Heart right ventricle (tissue), 16 donors: ENCODE measurements at regions not wholly inside any gene's neighbourhood (a gene's known extent, or its start where the extent isn't known, plus 50 kb on each side); places are given as distances from the start of the nearest gene placed in this dataset.

Experiments
- ATAC-seq, 8 donors: fragments of 200-7000 bp; cut with Tn5 transposase; one replicate each; pipeline ENCODE4 v1.9.1; 2020; ENCODE audit warnings: mild to moderate bottlenecking in 8 of 8, moderate library complexity in 8 of 8, moderate number of reproducible peaks in 1 of 8
- DNase-seq, 2 donors: peaks; one replicate each; pipeline ENCODE4 v3.0.0-alpha.2; 2020
- H3K27ac ChIP-seq, 10 donors: fragments of 200-600 bp; sonication (generic) in 2 of 10; one replicate each; pipeline versions ENCODE4 v1.5.0 to v1.8.0; 2020 to 2022; ENCODE audit warnings: mild to moderate bottlenecking in 3 of 10
- H3K27me3 ChIP-seq, 7 donors: fragments of 200-600 bp; one replicate each; pipeline ENCODE4 v1.8.0; 2021 to 2022; ENCODE audit warnings: mild to moderate bottlenecking in 2 of 7
- H3K36me3 ChIP-seq, 9 donors: fragments of 200-600 bp; sonication (generic) in 1 of 9; one replicate each; pipeline versions ENCODE4 v1.5.0 to v1.8.0; 2020 to 2022; ENCODE audit warnings: mild to moderate bottlenecking in 2 of 9
- H3K4me1 ChIP-seq, 9 donors: fragments of 200-600 bp; sonication (generic) in 1 of 9; one replicate each; pipeline versions ENCODE4 v1.5.0 to v1.8.0; 2020 to 2022; ENCODE audit warnings: mild to moderate bottlenecking in 4 of 9
- H3K4me3 ChIP-seq, 10 donors: fragments of 200-600 bp; sonication (generic) in 2 of 10; one replicate each; pipeline versions ENCODE4 v1.5.0 to v1.8.0; 2020 to 2022; ENCODE audit warnings: mild to moderate bottlenecking in 7 of 10, moderate library complexity in 2 of 10
- H3K9me3 ChIP-seq, 11 donors: fragments of 200-600 bp in 10 of 11; sonication (generic) in 2 of 11; one replicate each; pipeline versions ENCODE4 v1.5.0 to v1.8.0; 2013 to 2022; ENCODE audit warnings: mild to moderate bottlenecking in 2 of 11, control low read depth in 1 of 11, moderate library complexity in 1 of 11
- CTCF ChIP-seq, 9 donors: fragments of 200-600 bp; sonication (generic) in 2 of 9; IDR thresholded peaks; one replicate each; pipeline versions ENCODE4 v1.5.0 to v1.8.0; 2021 to 2022; ENCODE audit warnings: antibody characterized with exemption in 9 of 9, mild to moderate bottlenecking in 5 of 9, moderate library complexity in 1 of 9
- WGBS, 2 donors: extraction: QIAGEN DNeasy Blood & Tissue Kit; methylation state at CpG; one replicate each; pipeline ENCODE4 v1.1.7; 2013; ENCODE audit warnings: inconsistent platforms in 1 of 2; 5-methylcytosine and 5-hydroxymethylcytosine counted together
- intact Hi-C, 10 donors: fragments of 100-400 bp; cut with DNase I; formaldehyde crosslinking; loops; one replicate each; pipeline versions ENCODE4 v1.11.1 to v1.14.2; 2022
- donor health status: Arrhythmogenic right ventricular cardiomyopathy.
- donor health status: ischemic (EF 13 %, LVEDD 7.1; RV severe dilation, severe dysfunction).
- donor health status: healthy with polysubstance abuse.
- donor health status: DM: no; HTN: yes; CAD: no.
- donor health status: DM: no; HTN: no; CAD: no.
- donor health status: ischemic (EF 25% LVEDD 6.9; RV normal size, moderate dysfunction).
- donor health status: ischemic (EF 25% LVEDD 5.7; RV mildly dilated, moderate dysfunction).
- donor health status: healthy.
- donor health status: DM: yes; HTN: yes; CAD: no.
- donor health status: Ischemic cardiomyopathy.
- donor health status: ischemic (EF 35%, LVEDD 5.7; RV mildly dilated, moderate dysfunction).
- donor health status: nonischemic (EF 11% LVEDD 7.7; RV severe dilation, severe dysfunction).
- donor health status: DM: yes; HTN: yes; CAD: no.
- donor health status: PGD.
- donor health status: ischemic (EF 29% LVEDD 5.4; RV normal size, mild dysfunction).
- donor health status: nonischemic (EF 23%, LVEDD 6.1; RV moderate dilation, normal function).

DNA sequence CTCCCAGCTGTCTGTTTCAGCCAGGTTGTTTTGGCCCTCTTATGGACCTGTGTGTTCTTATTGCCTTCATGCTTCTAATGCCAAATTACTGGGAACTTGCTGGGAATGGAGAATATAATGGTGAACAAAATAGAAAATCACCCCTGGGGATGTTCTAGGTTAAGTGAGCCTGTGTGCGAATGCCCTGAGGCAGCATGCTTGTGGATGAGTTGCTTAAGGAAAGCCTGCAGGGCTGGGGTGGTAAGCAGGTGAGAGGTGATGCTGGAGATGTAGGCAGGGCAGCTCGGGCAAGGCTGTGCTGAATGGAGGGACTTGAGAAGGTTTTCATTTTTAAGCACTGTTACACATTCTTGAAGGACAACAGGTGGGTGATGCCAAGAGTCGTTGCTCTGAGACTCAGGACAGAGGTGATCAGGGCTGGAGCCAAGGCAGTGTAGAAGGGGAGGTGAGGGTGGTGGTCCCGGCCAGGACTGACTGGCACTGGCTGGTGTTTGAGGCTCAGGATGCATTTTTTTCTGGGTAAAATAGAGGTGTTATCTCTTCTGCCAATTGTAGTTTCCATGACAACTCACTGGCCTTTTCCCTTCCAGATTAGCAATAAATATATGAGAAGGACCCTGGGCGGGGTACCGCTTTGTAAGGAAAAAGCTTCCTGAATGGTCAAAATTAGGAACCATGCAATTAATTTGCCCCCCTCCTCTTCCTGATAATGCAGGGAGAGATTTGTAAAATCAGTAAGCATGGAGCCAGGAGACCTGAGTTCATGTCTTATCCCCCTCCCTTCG is 342.8 kb downstream of the ICE1 start:
- H3K27me3 ChIP-seq: no peaks in the 10 kb centered on the region
- WGBS, 2 donors: 82% methylated on average over 7 of the region's 7 CpGs
- no peaks in the 10 kb centered on the region for H3K36me3 ChIP-seq
- ATAC-seq: no peak
- TF ChIP-seq CTCF (IDR thresholded peaks at IDR 0.05): no peak
- H3K4me3 ChIP-seq: no peak overlapping the region
- intact Hi-C loops: loop anchor here in 1 of 10 donors (5.0 kb wide), 1 partner anchor 268 kb away; no protein-coding TSS in a partner anchor
- H3K4me1 ChIP-seq: peaks cover 0 to 12% (median 0%) of the 10 kb centered on the region in 9 donors
- no peak for DNase-seq
- H3K27ac ChIP-seq: no peak overlapping the region
- H3K9me3 ChIP-seq: peaks cover 0 to 8% (median 0%) of the 10 kb centered on the region in 11 donors

DNA sequence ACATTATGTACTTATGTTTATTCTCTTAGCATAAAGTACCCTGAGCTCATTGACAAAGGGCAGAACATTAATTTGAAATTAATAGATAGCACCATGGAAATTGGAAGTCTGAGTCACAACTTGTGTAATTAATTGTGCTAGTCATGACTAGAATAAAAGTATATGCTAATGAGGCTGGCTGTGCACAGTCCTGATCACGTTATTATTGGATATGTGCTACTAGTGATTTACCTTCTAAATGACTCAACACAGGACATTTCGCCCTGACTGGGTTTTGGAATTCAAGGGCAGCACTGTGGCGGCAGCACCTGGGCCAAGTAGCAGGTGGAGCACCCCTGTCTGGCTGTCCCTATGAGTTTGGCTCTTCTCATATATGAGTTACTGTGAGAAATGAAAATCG is 341.8 kb downstream of the ICE1 start:
- 83 to 91% methylated on average over 4 of the region's 4 CpGs for WGBS, 2 donors
- peaks cover 0 to 12% (median 0%) of the 10 kb centered on the region in 9 donors for H3K4me1 ChIP-seq
- no peak overlapping the region for H3K4me3 ChIP-seq
- ATAC-seq (no peak), DNase-seq (no peak)
- TF ChIP-seq CTCF (IDR thresholded peaks at IDR 0.05): no peak
- H3K27ac ChIP-seq: no peak overlapping the region
- no peaks in the 10 kb centered on the region for H3K27me3 ChIP-seq
- intact Hi-C loops: no loop called here
- no peaks in the 10 kb centered on the region for H3K36me3 ChIP-seq
- peaks cover 0 to 12% (median 0%) of the 10 kb centered on the region in 11 donors for H3K9me3 ChIP-seq

- ATAC-seq (no peak), DNase-seq (no peak)
- H3K27ac ChIP-seq: no peak overlapping the region
- H3K4me3 ChIP-seq: no peak overlapping the region
- no peak for TF ChIP-seq CTCF (IDR thresholded peaks at IDR 0.05)
- peaks cover 0 to 12% (median 0%) of the 10 kb centered on the region in 11 donors for H3K9me3 ChIP-seq
- H3K4me1 ChIP-seq: peaks cover 0 to 11% (median 0%) of the 10 kb centered on the region in 9 donors
- no peaks in the 10 kb centered on the region for H3K36me3 ChIP-seq
- WGBS, 2 donors: 74 to 92% methylated on average over 2 of the region's 2 CpGs
- no peaks in the 10 kb centered on the region for H3K27me3 ChIP-seq
- intact Hi-C loops: no loop called here
Observed at GRCh38 chr5:5756762-5757161, 334.3 kb downstream of the ICE1 start.

DNA sequence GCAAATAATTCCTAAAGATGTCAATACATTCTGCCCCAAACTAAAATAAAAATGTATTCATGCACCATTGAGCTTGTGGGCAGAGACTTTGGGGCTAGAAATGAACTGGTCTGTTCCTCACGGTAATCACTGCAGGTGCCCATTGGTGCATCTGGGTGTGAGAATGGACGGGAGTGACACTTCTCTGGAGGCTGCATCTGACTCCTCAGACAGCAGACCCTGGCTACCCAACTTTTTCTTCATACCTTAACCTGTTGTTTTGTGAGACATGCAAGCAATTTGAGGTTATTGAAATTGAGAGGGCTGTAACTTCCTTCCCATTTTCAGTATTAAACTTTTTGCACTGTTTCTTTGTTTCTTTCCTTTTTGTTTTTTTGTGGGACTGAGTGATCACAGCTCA is 333.4 kb downstream of the ICE1 start:
- Histone ChIP-seq H3K36me3 (no peaks in the 10 kb centered on the region), H3K4me1 (peaks cover 0 to 11% (median 0%) of the 10 kb centered on the region in 9 donors), H3K4me3 (no peak overlapping the region), H3K27ac (no peak overlapping the region), H3K9me3 (peaks cover 0 to 10% (median 0%) of the 10 kb centered on the region in 11 donors), H3K27me3 (no peaks in the 10 kb centered on the region)
- no peak for DNase-seq
- intact Hi-C loops: no loop called here
- TF ChIP-seq CTCF (IDR thresholded peaks at IDR 0.05): no peak
- WGBS, 2 donors: 81 to 88% methylated on average over 2 of the region's 2 CpGs
- no peak for ATAC-seq
